ENCODE measurements at regions not wholly inside any gene's neighbourhood (a gene's known extent, or its start where the extent isn't known, plus 50 kb on each side); places are given as distances from the start of the nearest gene placed in this dataset.
"Not testable (repeated sequence)": the region's sequence is repeated elsewhere in the genome, so short reads cannot be mapped to it uniquely, and the experiment has no call there.

GRCh38 chr5:145395151-145395550 lies 440.0 kb downstream of the PRELID2 start:
- not testable (repeated sequence) for DNase-seq (ENCODE audit: low read depth in 2 of 3, low spot score in 2 of 3)

- DNase-seq (ENCODE audit: low read depth in 2 of 3, low spot score in 2 of 3), result no peak
These were observed 441.7 kb downstream of the PRELID2 start for GRCh38 chr5:145393426-145393825.

- DNase-seq (ENCODE audit: low read depth in 2 of 3, low spot score in 2 of 3), result no peak
These were observed 446.1 kb downstream of the PRELID2 start for GRCh38 chr5:145389047-145389446.

- DNase-seq (ENCODE audit: low read depth in 2 of 3, low spot score in 2 of 3), result no peak
These were observed 449.9 kb downstream of the PRELID2 start for GRCh38 chr5:145385276-145385675.

- no peak for DNase-seq (ENCODE audit: low read depth in 2 of 3, low spot score in 2 of 3)
These were observed 456.9 kb downstream of the PRELID2 start for GRCh38 chr5:145378226-145378625.

GRCh38 chr5:145375521-145375920 lies 459.6 kb downstream of the PRELID2 start:
- no peak for DNase-seq (ENCODE audit: low read depth in 2 of 3, low spot score in 2 of 3)

- DNase-seq (ENCODE audit: low read depth in 2 of 3, low spot score in 2 of 3), result no peak
These were observed 469.7 kb downstream of the PRELID2 start for GRCh38 chr5:145365464-145365863.

GRCh38 chr5:145362266-145362665 lies 472.9 kb downstream of the PRELID2 start:
- no peak for DNase-seq (ENCODE audit: low read depth in 2 of 3, low spot score in 2 of 3)

GRCh38 chr5:145360936-145361335 lies 474.2 kb downstream of the PRELID2 start:
- no peak for DNase-seq (ENCODE audit: low read depth in 2 of 3, low spot score in 2 of 3)

GRCh38 chr5:145350513-145350912 lies 484.6 kb downstream of the PRELID2 start:
- no peak for DNase-seq (ENCODE audit: low read depth in 2 of 3, low spot score in 2 of 3)

GRCh38 chr5:145347026-145347616 lies 488.0 kb downstream of the PRELID2 start:
- no peak for DNase-seq (ENCODE audit: low read depth in 2 of 3, low spot score in 2 of 3)

GRCh38 chr5:145345511-145346287 lies 489.4 kb downstream of the PRELID2 start:
- no peak for DNase-seq (ENCODE audit: low read depth in 2 of 3, low spot score in 2 of 3)

- DNase-seq (ENCODE audit: low read depth in 2 of 3, low spot score in 2 of 3), result no peak
These were observed 493.3 kb downstream of the PRELID2 start for GRCh38 chr5:145341842-145342241.

GRCh38 chr5:145340099-145340498 lies 495.0 kb downstream of the PRELID2 start:
- DNase-seq (ENCODE audit: low read depth in 2 of 3, low spot score in 2 of 3), result no peak

- DNase-seq (ENCODE audit: low read depth in 2 of 3, low spot score in 2 of 3), result no peak
These were observed 510.2 kb downstream of the PRELID2 start for GRCh38 chr5:145324767-145325479.

- no peak for DNase-seq (ENCODE audit: low read depth in 2 of 3, low spot score in 2 of 3)
These were observed 511.0 kb downstream of the PRELID2 start for GRCh38 chr5:145324101-145324500.

GRCh38 chr5:145316282-145316681 lies 518.9 kb downstream of the PRELID2 start:
- DNase-seq (ENCODE audit: low read depth in 2 of 3, low spot score in 2 of 3), result no peak

- DNase-seq (ENCODE audit: low read depth in 2 of 3, low spot score in 2 of 3), result no peak
These were observed 527.2 kb downstream of the PRELID2 start for GRCh38 chr5:145307866-145308382.

- DNase-seq (ENCODE audit: low read depth in 2 of 3, low spot score in 2 of 3), result no peak
These were observed 539.8 kb downstream of the PRELID2 start for GRCh38 chr5:145295236-145295835.

- no peak for DNase-seq (ENCODE audit: low read depth in 2 of 3, low spot score in 2 of 3)
These were observed 540.8 kb downstream of the PRELID2 start for GRCh38 chr5:145294331-145294730.

- no peak for DNase-seq (ENCODE audit: low read depth in 2 of 3, low spot score in 2 of 3)
These were observed 541.4 kb downstream of the PRELID2 start for GRCh38 chr5:145293716-145294115.

Data from hematopoietic multipotent progenitor cell (in vitro differentiated cells).